GM13976 (cell line): ENCODE measurements at regions not wholly inside any gene's neighbourhood (a gene's known extent, or its start where the extent isn't known, plus 50 kb on each side); places are given as distances from the start of the nearest gene placed in this dataset.

Experiments
- DNase-seq: peaks from one replicate; pipeline ENCODE4 v3.0.0; 2012; ENCODE audit warnings: low spot score
- CTCF ChIP-seq: IDR thresholded peaks from 2 replicates; pipeline ENCODE4 v1.5.1; 2012; ENCODE audit warnings: borderline replicate concordance, mild to moderate bottlenecking; ENCODE audit not compliant: insufficient read depth; ENCODE audit errors: extremely low read depth, missing control alignments, control extremely low read depth
- in situ Hi-C: fragments of 300-500 bp; cut with MboI; formaldehyde crosslinking; loops from one replicate; pipeline ENCODE4 v1.12.0; 2022; ENCODE audit warnings: low sequenced_read_pairs, mixed read lengths, inconsistent platforms; ENCODE audit not compliant: unreplicated experiment

- TF ChIP-seq CTCF: no peak
- in situ Hi-C loops: no loop called here
- no peak for DNase-seq
Observed at GRCh38 chr1:58842941-58843340, 59.1 kb upstream of the JUN start.

- in situ Hi-C loops: no loop called here
- no peak for TF ChIP-seq CTCF
- DNase-seq: no peak
Observed at GRCh38 chr1:58844176-58844575, 60.3 kb upstream of the JUN start.

GRCh38 chr1:58845942-58846341 is 62.1 kb upstream of the JUN start:
- in situ Hi-C loops: no loop called here
- no peak for DNase-seq
- TF ChIP-seq CTCF: no peak

- in situ Hi-C loops: no loop called here
- TF ChIP-seq CTCF: no peak
- no peak for DNase-seq
Observed at GRCh38 chr1:58848818-58849411, 65.1 kb upstream of the JUN start.

- no peak for DNase-seq
- no peak for TF ChIP-seq CTCF
- in situ Hi-C loops: no loop called here
Observed at GRCh38 chr1:58849551-58849950, 65.7 kb upstream of the JUN start.

GRCh38 chr1:58850636-58851035 is 66.8 kb upstream of the JUN start:
- in situ Hi-C loops: no loop called here
- no peak for TF ChIP-seq CTCF
- DNase-seq: no peak
